GM12874 (cell line): ENCODE measurements at regions not wholly inside any gene's neighbourhood (a gene's known extent, or its start where the extent isn't known, plus 50 kb on each side); places are given as distances from the start of the nearest gene placed in this dataset.

Experiments
- CTCF ChIP-seq: IDR thresholded peaks from 2 replicates; pipeline ENCODE4 v1.5.1; 2011; ENCODE audit warnings: low read depth, mild to moderate bottlenecking, control low read depth, low read length, moderate library complexity; ENCODE audit not compliant: insufficient read depth

- TF ChIP-seq CTCF: no peak
Measured at GRCh38 chr10:57031346-57031745, 670.3 kb upstream of the ZWINT start.

- no peak for TF ChIP-seq CTCF
Measured at GRCh38 chr10:57026307-57026706, 665.2 kb upstream of the ZWINT start.

- no peak for TF ChIP-seq CTCF
Measured at GRCh38 chr10:57023626-57024025, 662.6 kb upstream of the ZWINT start.

- no peak for TF ChIP-seq CTCF
Measured at GRCh38 chr10:57018452-57018851, 657.4 kb upstream of the ZWINT start.

- TF ChIP-seq CTCF: no peak
Measured at GRCh38 chr10:57017356-57018037, 656.4 kb upstream of the ZWINT start.

- no peak for TF ChIP-seq CTCF
Measured at GRCh38 chr10:57015595-57016318, 654.7 kb upstream of the ZWINT start.

- no peak for TF ChIP-seq CTCF
Measured at GRCh38 chr10:57015187-57015586, 654.1 kb upstream of the ZWINT start.
